Endodermal cell (in vitro differentiated cells): ENCODE measurements at regions not wholly inside any gene's neighbourhood (a gene's known extent, or its start where the extent isn't known, plus 50 kb on each side); places are given as distances from the start of the nearest gene placed in this dataset.

ENCODE experiments used
- DNase-seq: peaks from one replicate; pipeline ENCODE4 v3.0.0-alpha.2; 2017
- H3K27ac ChIP-seq: 2 replicates; pipeline ENCODE4 v1.5.1; 2013; ENCODE audit warnings: mild to moderate bottlenecking, low read depth, low read length, moderate library complexity
- H3K27me3 ChIP-seq: 2 replicates; pipeline ENCODE4 v1.6.1; 2013; ENCODE audit warnings: mild to moderate bottlenecking, low read length, moderate library complexity; ENCODE audit not compliant: insufficient read depth, control insufficient read depth, poor library complexity, severe bottlenecking
- H3K36me3 ChIP-seq: 2 replicates; pipeline ENCODE4 v1.7.0; 2013; ENCODE audit warnings: mild to moderate bottlenecking, low read length, moderate library complexity; ENCODE audit not compliant: control insufficient read depth, insufficient read depth
- H3K4me1 ChIP-seq: one replicate; pipeline ENCODE4 v1.7.0; 2013; ENCODE audit warnings: low read length; ENCODE audit not compliant: control insufficient read depth, insufficient read depth
- H3K4me3 ChIP-seq: 2 replicates; pipeline ENCODE4 v1.5.1; 2013; ENCODE audit warnings: mild to moderate bottlenecking, low read length, moderate library complexity
- H3K9ac ChIP-seq: 2 replicates; pipeline ENCODE4 v1.6.1; 2013; ENCODE audit warnings: mild to moderate bottlenecking, low read length, moderate library complexity; ENCODE audit not compliant: poor library complexity, severe bottlenecking; ENCODE audit errors: extremely low read depth
- H3K9me3 ChIP-seq: 2 replicates; pipeline ENCODE4 v1.6.1; 2013; ENCODE audit warnings: mild to moderate bottlenecking, low read length, moderate library complexity; ENCODE audit not compliant: control insufficient read depth
- H3K27ac Mint-ChIP-seq: 2 replicates; pipeline ENCODE4 v1.8.0; 2020; ENCODE audit warnings: mixed read lengths
- H3K27me3 Mint-ChIP-seq: 2 replicates; pipeline ENCODE4 v1.8.0; 2021; ENCODE audit warnings: mild to moderate bottlenecking, mixed read lengths; ENCODE audit not compliant: insufficient read depth
- H3K36me3 Mint-ChIP-seq: 2 replicates; pipeline ENCODE4 v1.8.0; 2020; ENCODE audit warnings: low read depth, mixed read lengths
- H3K4me1 Mint-ChIP-seq: 2 replicates; pipeline ENCODE4 v1.8.0; 2020; ENCODE audit warnings: mixed read lengths
- H3K4me3 Mint-ChIP-seq: 2 replicates; pipeline ENCODE4 v1.8.0; 2020; ENCODE audit warnings: mild to moderate bottlenecking, moderate library complexity, mixed read lengths
- H3K9me3 Mint-ChIP-seq: 2 replicates; pipeline ENCODE4 v1.8.0; 2020; ENCODE audit warnings: mild to moderate bottlenecking, mixed read lengths
- CTCF ChIP-seq: fragments of 200-600 bp; sonication (generic); conservative IDR thresholded peaks from 2 replicates; pipeline ENCODE4 v1.5.0; 2021; ENCODE audit warnings: antibody characterized with exemption, mild to moderate bottlenecking
- WGBS, 2 experiments: methylation state at CpG; one replicate each; pipeline versions ENCODE4 v1.1.5 to v1.1.7; 2013; ENCODE audit warnings: missing lambda C conversion rate in 2 of 2, mixed read lengths in 1 of 2; ENCODE audit not compliant: insufficient coverage in 1 of 2, insufficient read length in 1 of 2; 5-methylcytosine and 5-hydroxymethylcytosine counted together

- Histone ChIP-seq H3K27me3 (no peaks in the 10 kb centered on the region), H3K27ac (no peak overlapping the region), H3K9me3 (no peaks in the 10 kb centered on the region), H3K36me3 (no peaks in the 10 kb centered on the region), H3K4me1 (peaks cover 3% of the 10 kb centered on the region), H3K4me3 (no peak overlapping the region), H3K9ac (no peak overlapping the region)
- TF ChIP-seq CTCF: no peak
- Mint-ChIP-seq H3K27ac (no peak overlapping the region), H3K36me3 (no peaks in the 10 kb centered on the region), H3K4me3 (no peak overlapping the region), H3K4me1 (peaks cover 27% of the 10 kb centered on the region), H3K9me3 (no peaks in the 10 kb centered on the region), H3K27me3 (no peaks in the 10 kb centered on the region)
- WGBS, 2 experiments: 73% methylated on average over 1 of the region's 1 CpG; no CpG with 5 or more reads in 1 of the 2 experiments
- DNase-seq: no peak
Observed at GRCh38 chr4:123558865-123559264, 162.3 kb downstream of the SPRY1 start.

- DNase-seq: no peak
- H3K9me3 ChIP-seq: no peaks in the 10 kb centered on the region
- H3K27ac ChIP-seq: no peak overlapping the region
- no peak for TF ChIP-seq CTCF
- Mint-ChIP-seq H3K27me3 (no peaks in the 10 kb centered on the region), H3K9me3 (no peaks in the 10 kb centered on the region), H3K27ac (no peak overlapping the region), H3K36me3 (no peaks in the 10 kb centered on the region), H3K4me1 (peaks cover 17% of the 10 kb centered on the region), H3K4me3 (no peak overlapping the region)
- WGBS, 2 experiments: 76 to 100% methylated on average over 1 to 7 of the region's 7 CpGs
- no peaks in the 10 kb centered on the region for H3K36me3 ChIP-seq
- H3K4me3 ChIP-seq: no peak overlapping the region
- H3K27me3 ChIP-seq: no peaks in the 10 kb centered on the region
- no peaks in the 10 kb centered on the region for H3K4me1 ChIP-seq
- H3K9ac ChIP-seq: no peak overlapping the region
Observed at GRCh38 chr4:123559955-123560871, 163.6 kb downstream of the SPRY1 start.

GRCh38 chr4:123561525-123561924, 164.9 kb downstream of the SPRY1 start:
- Mint-ChIP-seq H3K27ac (no peak overlapping the region), H3K36me3 (no peaks in the 10 kb centered on the region), H3K4me1 (peaks cover 6% of the 10 kb centered on the region), H3K9me3 (peaks cover 6% of the 10 kb centered on the region), H3K4me3 (no peak overlapping the region), H3K27me3 (no peaks in the 10 kb centered on the region)
- DNase-seq: no peak
- WGBS, 2 experiments: 0% methylated on average over 1 of the region's 1 CpG
- Histone ChIP-seq H3K27ac (no peak overlapping the region), H3K9ac (no peak overlapping the region), H3K36me3 (no peaks in the 10 kb centered on the region), H3K27me3 (no peaks in the 10 kb centered on the region), H3K9me3 (no peaks in the 10 kb centered on the region), H3K4me1 (no peaks in the 10 kb centered on the region), H3K4me3 (no peak overlapping the region)
- no peak for TF ChIP-seq CTCF
